ENCODE measurements at regions not wholly inside any gene's neighbourhood (a gene's known extent, or its start where the extent isn't known, plus 50 kb on each side); places are given as distances from the start of the nearest gene placed in this dataset.
"Not testable (repeated sequence)": the region's sequence is repeated elsewhere in the genome, so short reads cannot be mapped to it uniquely, and the experiment has no call there.

GRCh38 chr14:43784432-43784831 lies 722.7 kb downstream of the FSCB start:
- TF ChIP-seq, protein P1, sequence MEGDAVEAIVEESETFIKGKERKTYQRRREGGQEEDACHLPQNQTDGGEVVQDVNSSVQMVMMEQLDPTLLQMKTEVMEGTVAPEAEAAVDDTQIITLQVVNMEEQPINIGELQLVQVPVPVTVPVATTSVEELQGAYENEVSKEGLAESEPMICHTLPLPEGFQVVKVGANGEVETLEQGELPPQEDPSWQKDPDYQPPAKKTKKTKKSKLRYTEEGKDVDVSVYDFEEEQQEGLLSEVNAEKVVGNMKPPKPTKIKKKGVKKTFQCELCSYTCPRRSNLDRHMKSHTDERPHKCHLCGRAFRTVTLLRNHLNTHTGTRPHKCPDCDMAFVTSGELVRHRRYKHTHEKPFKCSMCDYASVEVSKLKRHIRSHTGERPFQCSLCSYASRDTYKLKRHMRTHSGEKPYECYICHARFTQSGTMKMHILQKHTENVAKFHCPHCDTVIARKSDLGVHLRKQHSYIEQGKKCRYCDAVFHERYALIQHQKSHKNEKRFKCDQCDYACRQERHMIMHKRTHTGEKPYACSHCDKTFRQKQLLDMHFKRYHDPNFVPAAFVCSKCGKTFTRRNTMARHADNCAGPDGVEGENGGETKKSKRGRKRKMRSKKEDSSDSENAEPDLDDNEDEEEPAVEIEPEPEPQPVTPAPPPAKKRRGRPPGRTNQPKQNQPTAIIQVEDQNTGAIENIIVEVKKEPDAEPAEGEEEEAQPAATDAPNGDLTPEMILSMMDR (conservative IDR thresholded peaks at IDR 0.05; ENCODE audit: low read depth in 2 of 2), result not testable (repeated sequence)
- not testable (repeated sequence) for TF ChIP-seq POLR2AphosphoS5 (IDR thresholded peaks at IDR 0.05; ENCODE audit: low read depth)

Measured in GM23338 (cell line).